HG03439 (cell line): ENCODE measurements at regions not wholly inside any gene's neighbourhood (a gene's known extent, or its start where the extent isn't known, plus 50 kb on each side); places are given as distances from the start of the nearest gene placed in this dataset.

Source experiments
- ATAC-seq: cut with Tn5 transposase; IDR thresholded peaks from one replicate; pipeline ENCODE4 v1.9.1; 2021; ENCODE audit warnings: mild to moderate bottlenecking, moderate library complexity; ENCODE audit not compliant: unreplicated experiment

GRCh38 chr6:50102676-50103075 lies 52.9 kb upstream of the DEFB112 start:
- no peak for ATAC-seq

GRCh38 chr6:50110587-50110986 lies 60.9 kb upstream of the DEFB112 start:
- no peak for ATAC-seq

- no peak for ATAC-seq
These were observed 63.5 kb upstream of the DEFB112 start for GRCh38 chr6:50112981-50113857.

- ATAC-seq, result no peak
These were observed 66.7 kb upstream of the DEFB112 start for GRCh38 chr6:50116390-50116789.

GRCh38 chr6:50116797-50117542 lies 67.2 kb upstream of the DEFB112 start:
- ATAC-seq, result no peak

GRCh38 chr6:50120300-50120699 lies 70.6 kb upstream of the DEFB112 start:
- ATAC-seq, result no peak

- ATAC-seq, result no peak
These were observed 74.0 kb upstream of the DEFB112 start for GRCh38 chr6:50123688-50124087.

GRCh38 chr6:50124572-50124971 lies 74.8 kb upstream of the DEFB112 start:
- ATAC-seq, result no peak

GRCh38 chr6:50128420-50129005 lies 78.8 kb upstream of the DEFB112 start:
- ATAC-seq, result no peak

- ATAC-seq, result no peak
These were observed 86.2 kb upstream of the DEFB112 start for GRCh38 chr6:50135968-50136367.

- no peak for ATAC-seq
These were observed 91.4 kb upstream of the DEFB112 start for GRCh38 chr6:50141100-50141499.

GRCh38 chr6:50143011-50143719 lies 93.4 kb upstream of the DEFB112 start:
- no peak for ATAC-seq

GRCh38 chr6:50145125-50145524 lies 95.4 kb upstream of the DEFB112 start:
- ATAC-seq, result no peak

- ATAC-seq, result no peak
These were observed 97.6 kb upstream of the DEFB112 start for GRCh38 chr6:50147371-50147770.

- ATAC-seq, result no peak
These were observed 130.9 kb upstream of the DEFB112 start for GRCh38 chr6:50180646-50181045.

GRCh38 chr6:50185006-50185405 lies 135.3 kb upstream of the DEFB112 start:
- ATAC-seq, result no peak

GRCh38 chr6:50187351-50187921 lies 137.7 kb upstream of the DEFB112 start:
- ATAC-seq, result no peak

GRCh38 chr6:50198245-50198644 lies 148.5 kb upstream of the DEFB112 start:
- no peak for ATAC-seq

GRCh38 chr6:50202766-50203165 lies 153.0 kb upstream of the DEFB112 start:
- no peak for ATAC-seq

GRCh38 chr6:50211582-50211981 lies 161.9 kb upstream of the DEFB112 start:
- ATAC-seq, result no peak

- no peak for ATAC-seq
These were observed 163.4 kb upstream of the DEFB112 start for GRCh38 chr6:50213146-50213545.
